ENCODE measurements at regions not wholly inside any gene's neighbourhood (a gene's known extent, or its start where the extent isn't known, plus 50 kb on each side); places are given as distances from the start of the nearest gene placed in this dataset.

DNA sequence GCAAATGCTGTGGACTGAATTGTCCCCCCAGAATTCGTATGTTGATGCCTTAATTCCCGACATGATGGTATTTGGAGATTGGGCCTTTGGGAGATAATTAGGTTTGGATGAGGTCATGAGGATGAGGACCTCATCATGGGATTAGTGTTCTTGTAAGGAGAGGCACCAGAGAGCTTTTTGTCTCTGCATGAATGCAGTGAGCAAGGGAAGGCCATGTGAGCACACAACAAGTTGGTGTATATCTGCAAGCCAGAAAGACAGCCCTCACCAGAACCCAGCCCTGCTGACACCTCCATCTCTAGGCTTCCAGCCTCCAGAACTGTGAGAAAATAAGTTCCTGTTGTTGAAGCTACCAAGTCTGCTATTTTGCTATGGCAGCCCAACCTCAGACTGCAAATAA, 51.9 kb upstream of the SMCO2 start:
- Histone ChIP-seq H3K4me3 (ENCODE audit: low read length) (no peak overlapping the region), H3K27me3 (ENCODE audit: control insufficient read depth in 2 of 2, insufficient read depth in 2 of 2, low read length in 2 of 2) (no peaks in the 10 kb centered on the region), H3K4me1 (ENCODE audit: control insufficient read depth in 2 of 2, insufficient read depth in 2 of 2, low read length in 2 of 2) (no peaks in the 10 kb centered on the region), H3K27ac (ENCODE audit: low read depth, low read length) (no peak overlapping the region), H3K9me3 (ENCODE audit: control insufficient read depth in 2 of 3, low read length in 3 of 3) (no peaks in the 10 kb centered on the region), H3K36me3 (ENCODE audit: control insufficient read depth in 2 of 3, insufficient read depth in 3 of 3, low read length in 3 of 3) (no peaks in the 10 kb centered on the region)
- H3K27me3 Mint-ChIP-seq = peaks cover 0 to 13% (median 6%) of the 10 kb centered on the region in 5 donors
- CTCF ChIA-PET = no interaction called here
- intact Hi-C loops (cut with micrococcal nuclease) = no loop called here
- H3K36me3 Mint-ChIP-seq = peaks cover 0 to 28% (median 0%) of the 10 kb centered on the region in 5 donors
- ATAC-seq (no peak), DNase-seq (no peak)
- no peak overlapping the region for H3K27ac Mint-ChIP-seq
- POLR2A ChIA-PET = no interaction called here
- peaks cover 0 to 2% (median 0%) of the 10 kb centered on the region in 11 donors for H3K9me3 Mint-ChIP-seq
- no peaks in the 10 kb centered on the region for H3K4me1 Mint-ChIP-seq
- no peak overlapping the region for H3K4me3 Mint-ChIP-seq

DNA sequence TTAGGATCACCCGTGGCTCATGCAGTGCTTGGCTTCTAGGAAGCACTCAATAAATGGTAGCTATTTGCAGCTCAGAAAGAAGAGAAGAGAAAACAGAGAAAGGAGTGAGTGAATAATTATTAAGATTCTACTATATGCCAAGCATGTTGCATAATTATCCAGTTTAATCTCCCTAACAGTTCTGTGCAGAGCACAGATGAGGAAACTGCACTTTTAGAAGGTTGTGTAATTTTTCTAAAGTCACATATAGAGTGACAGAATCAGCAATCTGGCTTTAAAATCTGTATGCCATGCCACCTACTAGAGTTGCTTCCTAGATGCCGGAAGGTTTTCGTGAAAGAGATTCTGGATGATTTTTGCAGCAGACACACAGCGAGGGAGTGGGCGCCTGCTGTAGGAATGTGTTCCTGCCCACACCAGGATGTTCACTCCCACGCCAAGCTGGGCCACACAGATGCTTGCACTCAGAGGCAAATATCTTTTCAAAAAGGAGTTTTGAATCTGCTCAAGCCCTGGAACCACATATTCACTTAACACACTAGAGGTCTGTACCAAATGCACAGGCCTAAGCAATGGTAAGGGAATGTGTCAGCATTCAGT, 50.2 kb upstream of the SMCO2 start:
- no peak for DNase-seq
- no peak overlapping the region for H3K4me3 Mint-ChIP-seq
- H3K27me3 ChIP-seq (ENCODE audit: control insufficient read depth in 2 of 2, insufficient read depth in 2 of 2, low read length in 2 of 2) = no peaks in the 10 kb centered on the region
- H3K27me3 Mint-ChIP-seq = peaks cover 0 to 21% (median 6%) of the 10 kb centered on the region in 5 donors
- H3K9me3 Mint-ChIP-seq = peaks cover 0 to 1% (median 0%) of the 10 kb centered on the region in 11 donors
- H3K27ac ChIP-seq (ENCODE audit: low read depth, low read length) = no peak overlapping the region
- H3K4me1 Mint-ChIP-seq = no peaks in the 10 kb centered on the region
- CTCF ChIA-PET = no interaction called here
- peaks cover 0 to 21% (median 0%) of the 10 kb centered on the region in 5 donors for H3K36me3 Mint-ChIP-seq
- intact Hi-C loops (cut with micrococcal nuclease) = no loop called here
- H3K4me3 ChIP-seq (ENCODE audit: low read length) = no peak overlapping the region
- no peak overlapping the region for H3K27ac Mint-ChIP-seq
- POLR2A ChIA-PET = no interaction called here
- H3K4me1 ChIP-seq (ENCODE audit: control insufficient read depth in 2 of 2, insufficient read depth in 2 of 2, low read length in 2 of 2) = no peaks in the 10 kb centered on the region
- H3K36me3 ChIP-seq (ENCODE audit: control insufficient read depth in 2 of 3, insufficient read depth in 3 of 3, low read length in 3 of 3) = no peaks in the 10 kb centered on the region
- ATAC-seq = no peak
- no peaks in the 10 kb centered on the region for H3K9me3 ChIP-seq (ENCODE audit: control insufficient read depth in 2 of 3, low read length in 3 of 3)
